SH-SY5Y (cell line): ENCODE measurements at regions not wholly inside any gene's neighbourhood (a gene's known extent, or its start where the extent isn't known, plus 50 kb on each side); places are given as distances from the start of the nearest gene placed in this dataset.

ENCODE experiments used
- GATA2 ChIP-seq: IDR thresholded peaks from 2 replicates; pipeline ENCODE4 v1.6.1; 2011; ENCODE audit warnings: mild to moderate bottlenecking, low read depth, low read length
- GATA3 ChIP-seq: IDR thresholded peaks from 2 replicates; pipeline ENCODE4 v1.6.1; 2011; ENCODE audit warnings: low read depth, mild to moderate bottlenecking, low read length, moderate library complexity

DNA sequence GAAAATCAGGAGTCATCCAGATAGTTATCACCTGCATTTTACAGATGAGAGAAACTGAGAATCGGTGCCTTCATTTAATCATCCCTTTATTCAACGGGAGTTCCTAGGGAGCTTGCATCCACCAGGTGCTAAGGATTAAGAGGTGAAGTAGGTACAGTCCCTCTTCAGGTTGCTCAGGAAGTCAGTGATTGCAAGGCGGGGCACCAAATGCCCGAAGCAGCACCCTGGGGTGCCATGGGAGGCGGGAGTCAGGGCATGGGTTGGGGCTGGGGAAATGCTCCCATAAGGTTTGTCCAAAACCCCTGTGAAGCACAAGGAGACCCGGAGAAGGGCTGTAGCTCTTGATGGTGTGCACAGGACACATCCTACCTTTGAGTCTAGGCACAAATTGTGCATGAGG lies 98.8 kb upstream of the KLF4 start:
- TF ChIP-seq GATA2 (no peak), GATA3 (no peak)
